ENCODE measurements at regions not wholly inside any gene's neighbourhood (a gene's known extent, or its start where the extent isn't known, plus 50 kb on each side); places are given as distances from the start of the nearest gene placed in this dataset.
A peak's percentile ranks its signal among the peaks of the same experiment; 100 is the strongest.

DNA sequence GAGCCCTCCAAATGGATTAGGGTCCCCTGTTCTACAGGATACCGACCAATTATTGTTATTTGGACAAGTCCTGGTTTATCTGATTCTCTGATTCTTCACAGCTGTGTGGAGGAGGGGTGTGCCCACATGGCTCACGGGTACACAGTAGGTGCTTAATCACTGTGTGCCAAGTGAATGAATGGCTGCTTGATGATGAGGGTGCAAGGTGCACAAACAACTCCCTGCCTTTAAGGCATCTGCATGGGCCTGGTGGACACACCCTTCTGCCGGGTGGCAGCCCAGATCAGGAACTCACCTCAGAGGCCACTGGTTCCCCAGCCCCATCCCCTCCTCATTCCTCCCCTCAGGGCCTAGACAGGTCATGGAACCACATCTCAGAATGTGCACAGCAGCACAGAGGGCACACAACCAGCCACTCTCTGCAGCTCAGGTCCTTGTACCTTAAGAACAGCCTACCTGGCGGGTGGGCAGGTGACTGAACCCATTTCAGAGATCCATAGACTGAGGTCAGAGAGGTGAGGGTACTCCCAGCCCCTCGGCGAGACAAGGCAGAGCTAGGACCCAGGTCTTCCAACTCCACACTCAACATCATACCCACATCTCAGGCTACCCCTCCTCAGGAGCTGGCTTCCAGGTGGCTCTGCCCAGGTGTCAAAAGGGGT, 50.3 kb downstream of the SHANK2 start:
- Histone ChIP-seq H3K4me3 (no peak overlapping the region), H3K27me3 (no peaks in the 10 kb centered on the region), H3K4me1 (no peaks in the 10 kb centered on the region), H3K27ac (no peak overlapping the region), H3K9me3 (no peaks in the 10 kb centered on the region), H3K36me3 (no peaks in the 10 kb centered on the region)
- peak in 1 of 3 donors; percentile 34 for DNase-seq
- TF ChIP-seq POLR2A (IDR thresholded peaks at IDR 0.05): no peak
- TF ChIP-seq, protein P1, sequence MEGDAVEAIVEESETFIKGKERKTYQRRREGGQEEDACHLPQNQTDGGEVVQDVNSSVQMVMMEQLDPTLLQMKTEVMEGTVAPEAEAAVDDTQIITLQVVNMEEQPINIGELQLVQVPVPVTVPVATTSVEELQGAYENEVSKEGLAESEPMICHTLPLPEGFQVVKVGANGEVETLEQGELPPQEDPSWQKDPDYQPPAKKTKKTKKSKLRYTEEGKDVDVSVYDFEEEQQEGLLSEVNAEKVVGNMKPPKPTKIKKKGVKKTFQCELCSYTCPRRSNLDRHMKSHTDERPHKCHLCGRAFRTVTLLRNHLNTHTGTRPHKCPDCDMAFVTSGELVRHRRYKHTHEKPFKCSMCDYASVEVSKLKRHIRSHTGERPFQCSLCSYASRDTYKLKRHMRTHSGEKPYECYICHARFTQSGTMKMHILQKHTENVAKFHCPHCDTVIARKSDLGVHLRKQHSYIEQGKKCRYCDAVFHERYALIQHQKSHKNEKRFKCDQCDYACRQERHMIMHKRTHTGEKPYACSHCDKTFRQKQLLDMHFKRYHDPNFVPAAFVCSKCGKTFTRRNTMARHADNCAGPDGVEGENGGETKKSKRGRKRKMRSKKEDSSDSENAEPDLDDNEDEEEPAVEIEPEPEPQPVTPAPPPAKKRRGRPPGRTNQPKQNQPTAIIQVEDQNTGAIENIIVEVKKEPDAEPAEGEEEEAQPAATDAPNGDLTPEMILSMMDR (IDR thresholded peaks at IDR 0.05): no peak

DNA sequence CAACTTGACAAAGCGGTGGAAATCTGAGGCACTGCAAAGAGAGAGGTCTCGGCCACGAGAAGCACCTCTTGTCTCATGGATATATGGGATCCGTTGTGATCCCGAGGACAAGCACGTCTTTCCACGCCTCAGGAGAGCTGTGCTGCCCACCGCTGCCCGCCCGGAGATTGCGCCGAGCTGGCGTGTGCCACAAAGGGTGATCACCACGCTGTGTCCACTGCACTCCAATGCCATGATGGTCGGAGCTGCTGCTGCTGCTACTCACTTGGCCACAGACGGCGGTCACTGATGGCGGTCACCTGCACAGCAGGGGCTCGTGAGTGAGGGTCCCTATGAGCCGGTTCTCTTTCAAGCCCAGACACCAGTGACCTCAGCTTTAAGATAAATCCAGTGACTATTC, 51.1 kb downstream of the SHANK2 start:
- TF ChIP-seq POLR2A (IDR thresholded peaks at IDR 0.05): no peak
- TF ChIP-seq, protein P1 (IDR thresholded peaks at IDR 0.05): no peak
- peak in 1 of 3 donors; percentile 24 for DNase-seq
- Histone ChIP-seq H3K27me3 (no peaks in the 10 kb centered on the region), H3K4me3 (no peak overlapping the region), H3K9me3 (no peaks in the 10 kb centered on the region), H3K27ac (no peak overlapping the region), H3K36me3 (no peaks in the 10 kb centered on the region), H3K4me1 (no peaks in the 10 kb centered on the region)

DNA sequence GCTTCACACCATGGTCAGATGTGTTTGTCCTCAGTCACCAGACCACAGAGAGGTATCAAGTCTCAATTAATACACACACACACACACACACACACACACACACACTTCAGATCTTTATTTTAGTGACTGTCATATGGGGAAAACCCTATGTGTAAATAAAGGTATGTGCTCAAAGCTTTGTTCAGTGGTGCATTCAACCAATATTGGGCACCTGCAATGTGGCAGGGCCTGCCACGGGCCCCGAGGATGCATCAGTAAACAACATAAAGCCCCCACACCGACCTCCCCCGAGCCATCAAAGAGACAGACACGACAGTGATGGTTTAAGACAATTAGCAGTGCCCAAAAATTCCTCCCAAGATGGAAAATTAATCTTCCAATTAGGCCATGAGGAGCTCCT, 51.6 kb downstream of the SHANK2 start:
- no peak overlapping the region for H3K27ac ChIP-seq
- TF ChIP-seq POLR2A (IDR thresholded peaks at IDR 0.05): no peak
- TF ChIP-seq, protein P1 (IDR thresholded peaks at IDR 0.05): no peak
- no peaks in the 10 kb centered on the region for H3K9me3 ChIP-seq
- no peaks in the 10 kb centered on the region for H3K36me3 ChIP-seq
- no peaks in the 10 kb centered on the region for H3K27me3 ChIP-seq
- no peaks in the 10 kb centered on the region for H3K4me1 ChIP-seq
- DNase-seq: peak in 1 of 3 donors; percentile 3
- H3K4me3 ChIP-seq: no peak overlapping the region

DNA sequence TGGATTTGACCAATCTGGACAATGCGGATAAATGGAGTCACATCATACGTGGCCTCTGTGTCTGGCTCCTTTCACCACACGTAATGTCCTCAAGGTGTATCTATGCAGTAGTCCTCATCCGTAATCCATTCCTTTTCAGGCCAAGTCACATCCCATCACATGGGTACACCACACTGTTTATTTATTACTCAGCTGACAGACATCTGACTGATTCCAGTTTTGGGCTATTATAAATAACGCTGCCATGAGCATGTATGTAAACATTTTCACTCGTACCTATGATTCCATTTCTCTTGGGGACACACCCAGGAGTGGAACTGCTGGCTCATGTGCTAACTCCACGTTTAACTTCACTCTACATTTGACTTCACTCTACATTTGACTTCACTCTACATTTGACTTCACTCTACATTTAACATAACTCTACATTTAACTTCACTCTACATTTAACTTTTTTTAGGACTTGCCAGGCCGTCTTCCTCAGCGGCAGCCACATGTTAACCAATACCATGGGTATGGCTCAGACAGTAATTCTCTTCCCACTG, 52.1 kb downstream of the SHANK2 start:
- no peaks in the 10 kb centered on the region for H3K9me3 ChIP-seq
- H3K4me1 ChIP-seq: no peaks in the 10 kb centered on the region
- TF ChIP-seq, protein P1 (IDR thresholded peaks at IDR 0.05): no peak
- no peak for TF ChIP-seq POLR2A (IDR thresholded peaks at IDR 0.05)
- H3K27me3 ChIP-seq: no peaks in the 10 kb centered on the region
- DNase-seq: no peak
- no peak overlapping the region for H3K4me3 ChIP-seq
- no peak overlapping the region for H3K27ac ChIP-seq
- no peaks in the 10 kb centered on the region for H3K36me3 ChIP-seq

DNA sequence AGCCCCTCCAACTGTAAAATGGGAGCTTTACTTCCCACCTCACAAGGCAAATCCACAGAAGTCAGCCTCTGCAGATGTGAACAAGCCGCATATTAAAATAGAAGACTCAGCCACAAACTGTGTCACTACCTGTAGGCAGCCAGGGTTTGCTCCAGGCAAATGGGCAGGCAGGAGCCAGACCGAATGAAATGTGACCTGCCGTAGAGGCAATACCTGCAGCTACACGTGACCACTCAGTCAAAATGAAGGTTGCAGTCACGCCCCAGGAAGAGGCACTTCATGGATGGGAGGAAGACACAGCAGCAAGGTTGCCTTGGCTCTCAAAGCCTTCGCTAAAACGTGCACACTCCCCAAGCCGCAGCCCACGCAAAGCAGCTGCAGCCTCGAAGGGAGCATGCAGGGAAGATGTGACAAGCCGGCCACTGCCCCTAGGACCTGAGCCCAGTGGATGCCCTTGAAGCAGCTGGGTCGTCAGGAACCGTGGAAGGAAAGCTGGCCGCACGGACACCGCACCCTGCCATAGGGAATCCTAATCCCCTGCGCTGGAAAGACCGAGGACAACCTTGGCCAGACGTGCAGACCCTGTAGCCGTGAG, 53.1 kb downstream of the SHANK2 start:
- Histone ChIP-seq H3K27ac (no peak overlapping the region), H3K4me1 (no peaks in the 10 kb centered on the region), H3K36me3 (no peaks in the 10 kb centered on the region), H3K4me3 (no peak overlapping the region), H3K27me3 (no peaks in the 10 kb centered on the region), H3K9me3 (no peaks in the 10 kb centered on the region)
- peak in 1 of 3 donors; percentile 33 for DNase-seq
- TF ChIP-seq, protein P1 (IDR thresholded peaks at IDR 0.05): no peak
- TF ChIP-seq POLR2A (IDR thresholded peaks at IDR 0.05): no peak
